Fibroblast of lung (primary cell): ENCODE measurements at regions not wholly inside any gene's neighbourhood (a gene's known extent, or its start where the extent isn't known, plus 50 kb on each side); places are given as distances from the start of the nearest gene placed in this dataset.

Experiments used
- EZH2 ChIP-seq: IDR thresholded peaks from 2 replicates; pipeline ENCODE4 v1.5.1; 2012; ENCODE audit warnings: low read length, control low read depth, mild to moderate bottlenecking; ENCODE audit errors: missing control alignments
- TF ChIP-seq, protein P1 (sequence below), 2 donors: IDR thresholded peaks in 1 of 2; conservative IDR thresholded peaks in 1 of 2; 1 replicate in 1 of 2; 2 replicates in 1 of 2; pipeline ENCODE4 v1.5.1; 2011 to 2012; ENCODE audit warnings: low read length in 2 of 2, control low read depth in 1 of 2, inconsistent platforms in 1 of 2, low read depth in 1 of 2, mild to moderate bottlenecking in 1 of 2

DNA sequence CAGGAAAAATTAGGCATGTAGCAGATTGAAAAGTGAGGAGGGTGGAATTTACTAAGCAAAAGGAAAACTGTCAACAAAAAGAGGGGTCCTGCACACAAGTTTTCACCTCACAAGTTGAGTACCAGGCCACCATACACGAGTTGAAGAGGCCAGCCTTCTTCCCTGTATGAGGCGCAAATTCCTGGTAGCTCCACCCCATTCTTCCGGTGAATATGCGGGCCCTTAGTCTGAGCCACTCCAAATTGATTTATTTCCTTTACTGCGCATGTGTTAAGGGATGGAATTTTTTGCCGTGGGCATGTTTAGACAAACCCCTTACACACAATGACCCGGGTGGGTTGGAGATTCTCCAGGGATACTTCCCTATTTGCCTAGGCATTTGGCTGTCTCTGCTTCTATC, 942.1 kb upstream of the GRIA3 start:
- TF ChIP-seq, protein P1, sequence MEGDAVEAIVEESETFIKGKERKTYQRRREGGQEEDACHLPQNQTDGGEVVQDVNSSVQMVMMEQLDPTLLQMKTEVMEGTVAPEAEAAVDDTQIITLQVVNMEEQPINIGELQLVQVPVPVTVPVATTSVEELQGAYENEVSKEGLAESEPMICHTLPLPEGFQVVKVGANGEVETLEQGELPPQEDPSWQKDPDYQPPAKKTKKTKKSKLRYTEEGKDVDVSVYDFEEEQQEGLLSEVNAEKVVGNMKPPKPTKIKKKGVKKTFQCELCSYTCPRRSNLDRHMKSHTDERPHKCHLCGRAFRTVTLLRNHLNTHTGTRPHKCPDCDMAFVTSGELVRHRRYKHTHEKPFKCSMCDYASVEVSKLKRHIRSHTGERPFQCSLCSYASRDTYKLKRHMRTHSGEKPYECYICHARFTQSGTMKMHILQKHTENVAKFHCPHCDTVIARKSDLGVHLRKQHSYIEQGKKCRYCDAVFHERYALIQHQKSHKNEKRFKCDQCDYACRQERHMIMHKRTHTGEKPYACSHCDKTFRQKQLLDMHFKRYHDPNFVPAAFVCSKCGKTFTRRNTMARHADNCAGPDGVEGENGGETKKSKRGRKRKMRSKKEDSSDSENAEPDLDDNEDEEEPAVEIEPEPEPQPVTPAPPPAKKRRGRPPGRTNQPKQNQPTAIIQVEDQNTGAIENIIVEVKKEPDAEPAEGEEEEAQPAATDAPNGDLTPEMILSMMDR (conservative IDR thresholded peaks at IDR 0.05 in 1 of 2, IDR thresholded peaks at IDR 0.05 in 1 of 2; ENCODE audit: low read depth in 1 of 2, low read length in 2 of 2) = no peak
- no peak for TF ChIP-seq EZH2
